ENCODE measurements at regions not wholly inside any gene's neighbourhood (a gene's known extent, or its start where the extent isn't known, plus 50 kb on each side); places are given as distances from the start of the nearest gene placed in this dataset.
A peak's percentile ranks its signal among the peaks of the same experiment; 100 is the strongest.

- no peak overlapping the region for H3K4me3 Mint-ChIP-seq
- no peak overlapping the region for H3K27ac Mint-ChIP-seq
- POLR2A ChIA-PET: no interaction called here
Measured at GRCh38 chr10:62453274-62453673, 79.1 kb downstream of the ZNF365 start.

GRCh38 chr10:62454687-62455397 is 80.7 kb downstream of the ZNF365 start:
- H3K4me3 Mint-ChIP-seq: no peak overlapping the region
- Histone ChIP-seq H3K27ac (ENCODE audit: low read depth, low read length) (no peak overlapping the region), H3K4me1 (ENCODE audit: insufficient read depth, low read length) (peaks cover 17% of the 10 kb centered on the region), H3K4me3 (ENCODE audit: low read length) (no peak overlapping the region), H3K36me3 (ENCODE audit: insufficient read depth, low read length) (no peaks in the 10 kb centered on the region), H3K27me3 (ENCODE audit: insufficient read depth, low read length, poor library complexity, severe bottlenecking) (no peaks in the 10 kb centered on the region), H3K9me3 (ENCODE audit: low read length) (no peaks in the 10 kb centered on the region)
- CTCF ChIA-PET: no interaction called here
- H3K36me3 Mint-ChIP-seq: peaks cover 0 to 4% (median 4%) of the 10 kb centered on the region in 3 donors
- peak overlapping the region in 1 of 8 donors; percentile 58 for H3K27ac Mint-ChIP-seq
- no peak for DNase-seq
- H3K27me3 Mint-ChIP-seq: peaks cover 0 to 24% of the 10 kb centered on the region in 2 donors
- peaks cover 0 to 2% (median 0%) of the 10 kb centered on the region in 5 donors for H3K9me3 Mint-ChIP-seq
- POLR2A ChIA-PET: no interaction called here
- peaks cover 23 to 25% (median 24%) of the 10 kb centered on the region in 3 donors for H3K4me1 Mint-ChIP-seq

More at GRCh38 chr10:62453274-62453673, 79.1 kb downstream of the ZNF365 start:
- no peaks in the 10 kb centered on the region for H3K27me3 ChIP-seq (ENCODE audit: insufficient read depth, low read length, poor library complexity, severe bottlenecking)
- no peaks in the 10 kb centered on the region for H3K36me3 ChIP-seq (ENCODE audit: insufficient read depth, low read length)
- Mint-ChIP-seq H3K9me3 (peaks cover 0 to 2% (median 0%) of the 10 kb centered on the region in 5 donors), H3K27me3 (peaks cover 1 to 27% of the 10 kb centered on the region in 2 donors), H3K36me3 (peaks cover 0 to 4% (median 4%) of the 10 kb centered on the region in 3 donors), H3K4me1 (peaks cover 23 to 25% (median 23%) of the 10 kb centered on the region in 3 donors)
- peaks cover 17% of the 10 kb centered on the region for H3K4me1 ChIP-seq (ENCODE audit: insufficient read depth, low read length)
- DNase-seq: no peak
- CTCF ChIA-PET: no interaction called here
- H3K4me3 ChIP-seq (ENCODE audit: low read length): no peak overlapping the region
- no peak overlapping the region for H3K27ac ChIP-seq (ENCODE audit: low read depth, low read length)
- H3K9me3 ChIP-seq (ENCODE audit: low read length): no peaks in the 10 kb centered on the region

- ChIA-PET CTCF (interaction anchor here (1.4 kb wide), 1 partner anchor 19 kb away, joined by 9 read pairs; no protein-coding TSS in a partner anchor), POLR2A (no interaction called here)
- H3K4me1 ChIP-seq (ENCODE audit: insufficient read depth, low read length): peaks cover 17% of the 10 kb centered on the region
- peaks cover 0 to 2% (median 0%) of the 10 kb centered on the region in 5 donors for H3K9me3 Mint-ChIP-seq
- no peaks in the 10 kb centered on the region for H3K36me3 ChIP-seq (ENCODE audit: insufficient read depth, low read length)
- no peak overlapping the region for H3K27ac Mint-ChIP-seq
- H3K27ac ChIP-seq (ENCODE audit: low read depth, low read length): no peak overlapping the region
- H3K4me3 ChIP-seq (ENCODE audit: low read length): no peak overlapping the region
- H3K4me1 Mint-ChIP-seq: peaks cover 23 to 25% (median 24%) of the 10 kb centered on the region in 3 donors
- H3K4me3 Mint-ChIP-seq: peak overlapping the region in 3 of 7 donors; percentile 10 to 39 (median 21)
- peaks cover 0 to 4% (median 4%) of the 10 kb centered on the region in 3 donors for H3K36me3 Mint-ChIP-seq
- no peaks in the 10 kb centered on the region for H3K9me3 ChIP-seq (ENCODE audit: low read length)
- DNase-seq: no peak
- H3K27me3 ChIP-seq (ENCODE audit: insufficient read depth, low read length, poor library complexity, severe bottlenecking): no peaks in the 10 kb centered on the region
- peaks cover 0 to 21% of the 10 kb centered on the region in 2 donors for H3K27me3 Mint-ChIP-seq
Measured at GRCh38 chr10:62456611-62457101, 82.5 kb downstream of the ZNF365 start.

- H3K36me3 ChIP-seq (ENCODE audit: insufficient read depth, low read length): no peaks in the 10 kb centered on the region
- no peak for DNase-seq
- no peak overlapping the region for H3K27ac Mint-ChIP-seq
- H3K27me3 ChIP-seq (ENCODE audit: insufficient read depth, low read length, poor library complexity, severe bottlenecking): no peaks in the 10 kb centered on the region
- CTCF ChIA-PET: interaction anchor here (1.4 kb wide), 1 partner anchor 20 kb away, joined by 9 read pairs; no protein-coding TSS in a partner anchor
- H3K27me3 Mint-ChIP-seq: peaks cover 1 to 17% of the 10 kb centered on the region in 2 donors
- peaks cover 0 to 2% (median 0%) of the 10 kb centered on the region in 5 donors for H3K9me3 Mint-ChIP-seq
- POLR2A ChIA-PET: no interaction called here
- no peak overlapping the region for H3K4me3 ChIP-seq (ENCODE audit: low read length)
- peaks cover 0 to 4% (median 4%) of the 10 kb centered on the region in 3 donors for H3K36me3 Mint-ChIP-seq
- H3K27ac ChIP-seq (ENCODE audit: low read depth, low read length): no peak overlapping the region
- no peaks in the 10 kb centered on the region for H3K9me3 ChIP-seq (ENCODE audit: low read length)
- H3K4me3 Mint-ChIP-seq: peak overlapping the region in 4 of 7 donors; percentile 10 to 52 (median 21)
- peaks cover 23 to 25% (median 24%) of the 10 kb centered on the region in 3 donors for H3K4me1 Mint-ChIP-seq
- H3K4me1 ChIP-seq (ENCODE audit: insufficient read depth, low read length): peaks cover 17% of the 10 kb centered on the region
Measured at GRCh38 chr10:62457196-62457595, 83.0 kb downstream of the ZNF365 start.

GRCh38 chr10:62457598-62457997 is 83.4 kb downstream of the ZNF365 start:
- Histone ChIP-seq H3K4me1 (ENCODE audit: insufficient read depth, low read length) (peaks cover 17% of the 10 kb centered on the region), H3K36me3 (ENCODE audit: insufficient read depth, low read length) (no peaks in the 10 kb centered on the region), H3K27ac (ENCODE audit: low read depth, low read length) (no peak overlapping the region), H3K27me3 (ENCODE audit: insufficient read depth, low read length, poor library complexity, severe bottlenecking) (no peaks in the 10 kb centered on the region), H3K9me3 (ENCODE audit: low read length) (no peaks in the 10 kb centered on the region), H3K4me3 (ENCODE audit: low read length) (no peak overlapping the region)
- Mint-ChIP-seq H3K27ac (no peak overlapping the region), H3K36me3 (peaks cover 0 to 4% (median 4%) of the 10 kb centered on the region in 3 donors), H3K9me3 (peaks cover 0 to 2% (median 0%) of the 10 kb centered on the region in 5 donors), H3K4me1 (peaks cover 23 to 25% (median 24%) of the 10 kb centered on the region in 3 donors), H3K27me3 (peaks cover 3 to 13% of the 10 kb centered on the region in 2 donors), H3K4me3 (peak overlapping the region in 5 of 7 donors; percentile 8 to 52 (median 21))
- CTCF ChIA-PET: interaction anchor here (1.1 to 1.4 kb wide), 2 partner anchors 20 to 700 kb away, joined by 3 to 9 read pairs; no protein-coding TSS in a partner anchor
- POLR2A ChIA-PET: no interaction called here
- DNase-seq: no peak

GRCh38 chr10:62459072-62459471 is 84.9 kb downstream of the ZNF365 start:
- H3K4me3 ChIP-seq (ENCODE audit: low read length): no peak overlapping the region
- peaks cover 17% of the 10 kb centered on the region for H3K4me1 ChIP-seq (ENCODE audit: insufficient read depth, low read length)
- Mint-ChIP-seq H3K27ac (peak overlapping the region in 2 of 8 donors; percentile 5 to 22), H3K4me3 (no peak overlapping the region), H3K27me3 (peaks cover 3 to 7% of the 10 kb centered on the region in 2 donors), H3K9me3 (no peaks in the 10 kb centered on the region), H3K4me1 (peaks cover 23 to 25% (median 24%) of the 10 kb centered on the region in 3 donors), H3K36me3 (no peaks in the 10 kb centered on the region)
- H3K36me3 ChIP-seq (ENCODE audit: insufficient read depth, low read length): no peaks in the 10 kb centered on the region
- ChIA-PET POLR2A (no interaction called here), CTCF (interaction anchor here (0.8 to 1.0 kb wide), 2 partner anchors 19 to 27 kb away, joined by 3 read pairs; no protein-coding TSS in a partner anchor)
- no peak overlapping the region for H3K27ac ChIP-seq (ENCODE audit: low read depth, low read length)
- no peaks in the 10 kb centered on the region for H3K9me3 ChIP-seq (ENCODE audit: low read length)
- H3K27me3 ChIP-seq (ENCODE audit: insufficient read depth, low read length, poor library complexity, severe bottlenecking): no peaks in the 10 kb centered on the region
- DNase-seq: no peak

GRCh38 chr10:62459500-62459899 is 85.3 kb downstream of the ZNF365 start:
- peaks cover 17% of the 10 kb centered on the region for H3K4me1 ChIP-seq (ENCODE audit: insufficient read depth, low read length)
- POLR2A ChIA-PET: no interaction called here
- peaks cover 23 to 25% (median 24%) of the 10 kb centered on the region in 3 donors for H3K4me1 Mint-ChIP-seq
- no peak overlapping the region for H3K27ac ChIP-seq (ENCODE audit: low read depth, low read length)
- H3K27ac Mint-ChIP-seq: no peak overlapping the region
- DNase-seq: no peak
- CTCF ChIA-PET: interaction anchor here (1.0 kb wide), 1 partner anchor 28 kb away, joined by 3 read pairs; no protein-coding TSS in a partner anchor
- H3K27me3 Mint-ChIP-seq: peaks cover 3 to 6% of the 10 kb centered on the region in 2 donors
- H3K27me3 ChIP-seq (ENCODE audit: insufficient read depth, low read length, poor library complexity, severe bottlenecking): no peaks in the 10 kb centered on the region
- no peaks in the 10 kb centered on the region for H3K9me3 Mint-ChIP-seq
- H3K36me3 ChIP-seq (ENCODE audit: insufficient read depth, low read length): no peaks in the 10 kb centered on the region
- no peaks in the 10 kb centered on the region for H3K9me3 ChIP-seq (ENCODE audit: low read length)
- no peaks in the 10 kb centered on the region for H3K36me3 Mint-ChIP-seq
- H3K4me3 Mint-ChIP-seq: no peak overlapping the region
- H3K4me3 ChIP-seq (ENCODE audit: low read length): no peak overlapping the region

GRCh38 chr10:62460393-62460792 is 86.2 kb downstream of the ZNF365 start:
- H3K27me3 ChIP-seq (ENCODE audit: insufficient read depth, low read length, poor library complexity, severe bottlenecking): no peaks in the 10 kb centered on the region
- H3K36me3 ChIP-seq (ENCODE audit: insufficient read depth, low read length): no peaks in the 10 kb centered on the region
- Mint-ChIP-seq H3K4me3 (no peak overlapping the region), H3K27me3 (peaks cover 0 to 4% of the 10 kb centered on the region in 2 donors), H3K4me1 (peaks cover 22 to 24% (median 23%) of the 10 kb centered on the region in 3 donors), H3K9me3 (no peaks in the 10 kb centered on the region), H3K36me3 (no peaks in the 10 kb centered on the region), H3K27ac (no peak overlapping the region)
- no peak overlapping the region for H3K27ac ChIP-seq (ENCODE audit: low read depth, low read length)
- H3K4me1 ChIP-seq (ENCODE audit: insufficient read depth, low read length): peaks cover 17% of the 10 kb centered on the region
- DNase-seq: no peak
- no peak overlapping the region for H3K4me3 ChIP-seq (ENCODE audit: low read length)
- ChIA-PET CTCF (no interaction called here), POLR2A (no interaction called here)
- H3K9me3 ChIP-seq (ENCODE audit: low read length): peaks cover 2% of the 10 kb centered on the region
